GM19467 (cell line): ENCODE measurements at regions not wholly inside any gene's neighbourhood (a gene's known extent, or its start where the extent isn't known, plus 50 kb on each side); places are given as distances from the start of the nearest gene placed in this dataset.
"Not testable (repeated sequence)": the region's sequence is repeated elsewhere in the genome, so short reads cannot be mapped to it uniquely, and the experiment has no call there.

Experiments
- ATAC-seq: cut with Tn5 transposase; IDR thresholded peaks from one replicate; pipeline ENCODE4 v1.9.1; 2021; ENCODE audit warnings: mild to moderate bottlenecking, moderate library complexity; ENCODE audit not compliant: unreplicated experiment

DNA sequence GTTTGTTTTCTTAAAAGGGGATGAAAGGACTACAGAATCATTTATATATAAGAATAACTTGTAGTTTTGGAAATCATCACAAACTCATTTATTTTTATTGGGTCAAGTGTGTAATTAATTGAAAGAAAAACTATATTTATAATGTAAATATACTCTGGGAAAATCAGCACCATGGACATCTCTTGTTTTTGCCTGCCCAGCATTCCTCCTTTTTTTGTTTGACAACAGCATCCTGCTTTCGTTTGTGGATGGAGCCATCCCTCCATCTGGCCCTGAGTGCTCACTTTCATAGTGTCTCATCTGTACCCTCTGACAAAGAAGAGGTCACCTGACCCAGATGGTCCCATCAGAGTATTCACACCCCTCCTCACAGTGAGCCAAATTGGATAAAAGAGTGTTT, 308.2 kb upstream of the HTR1E start:
- no peak for ATAC-seq

DNA sequence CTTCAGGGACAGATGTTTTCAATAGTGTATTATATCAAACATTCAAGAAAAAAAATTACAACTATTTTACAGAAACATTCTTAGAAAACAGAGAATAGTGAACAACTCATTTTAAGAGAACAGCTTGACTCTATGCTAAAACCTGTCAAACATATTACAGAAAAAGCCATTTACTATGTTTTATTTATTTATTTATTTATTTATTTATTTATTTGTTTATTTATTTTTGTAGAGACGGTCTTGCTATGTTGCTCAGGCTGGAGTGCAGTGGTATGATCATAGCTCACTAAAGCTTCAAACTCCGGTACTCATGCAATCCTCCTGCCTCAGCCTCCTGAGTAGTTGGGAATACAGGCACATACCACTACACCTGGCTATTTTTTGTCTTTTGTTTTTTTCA, 317.9 kb upstream of the HTR1E start:
- ATAC-seq, result no peak

DNA sequence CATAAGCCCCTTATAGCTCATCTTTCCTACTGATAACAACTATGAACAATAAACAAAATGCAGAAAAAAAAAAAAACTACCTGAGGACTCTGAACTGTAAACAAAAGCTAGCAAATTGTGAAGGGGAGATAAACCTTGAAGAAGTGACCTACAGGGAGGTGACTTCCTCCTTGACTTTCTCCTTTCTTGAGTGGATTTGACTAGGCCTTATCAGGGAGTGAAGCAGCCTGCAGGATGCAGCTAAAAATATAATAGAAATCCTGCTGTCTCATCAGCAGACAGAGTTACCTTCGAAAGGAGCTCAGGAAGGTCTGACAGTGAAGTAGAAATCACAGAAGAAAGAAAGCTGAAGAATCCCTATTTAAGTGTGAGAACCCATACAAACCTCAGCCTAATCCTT, 322.0 kb upstream of the HTR1E start:
- no peak for ATAC-seq

DNA sequence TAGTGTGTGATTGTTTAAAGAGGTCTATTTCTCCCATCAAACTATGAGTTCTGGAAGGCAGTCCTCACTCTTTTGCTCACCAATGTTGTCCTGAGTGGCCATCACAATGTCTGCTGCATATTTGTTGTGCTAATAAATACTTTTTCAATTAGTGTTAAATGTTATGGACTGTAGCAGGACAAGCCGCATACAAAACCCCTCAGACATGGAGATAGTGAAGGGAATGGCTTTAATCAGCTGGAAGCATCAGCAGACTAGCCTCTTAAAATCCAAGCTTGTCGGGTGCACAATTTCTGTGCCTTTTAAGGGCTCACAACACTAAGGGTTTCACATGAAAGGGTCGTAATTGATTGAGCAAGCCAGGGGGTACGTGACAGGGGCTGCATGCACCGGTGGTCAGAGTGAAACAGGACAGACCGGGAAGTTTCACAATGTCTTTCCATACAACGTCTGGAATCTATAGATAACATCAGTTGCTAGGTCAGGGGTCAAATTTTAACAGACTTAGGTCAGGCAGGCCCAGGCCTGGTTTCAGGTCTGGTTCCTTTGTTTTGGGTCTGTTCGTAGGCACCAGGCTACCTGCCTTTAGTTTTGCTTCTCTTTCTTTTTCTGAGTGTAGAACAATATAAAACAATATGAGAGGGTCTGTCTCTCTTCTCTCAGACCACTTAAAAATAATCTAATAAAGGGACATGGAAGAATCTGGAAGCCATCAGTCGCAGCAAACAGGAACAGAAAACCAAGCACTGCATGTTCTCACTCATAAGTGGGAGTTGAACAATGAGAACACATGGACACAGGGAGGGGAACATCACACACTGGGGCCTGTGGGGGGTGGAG, 327.6 kb upstream of the HTR1E start:
- no peak for ATAC-seq

DNA sequence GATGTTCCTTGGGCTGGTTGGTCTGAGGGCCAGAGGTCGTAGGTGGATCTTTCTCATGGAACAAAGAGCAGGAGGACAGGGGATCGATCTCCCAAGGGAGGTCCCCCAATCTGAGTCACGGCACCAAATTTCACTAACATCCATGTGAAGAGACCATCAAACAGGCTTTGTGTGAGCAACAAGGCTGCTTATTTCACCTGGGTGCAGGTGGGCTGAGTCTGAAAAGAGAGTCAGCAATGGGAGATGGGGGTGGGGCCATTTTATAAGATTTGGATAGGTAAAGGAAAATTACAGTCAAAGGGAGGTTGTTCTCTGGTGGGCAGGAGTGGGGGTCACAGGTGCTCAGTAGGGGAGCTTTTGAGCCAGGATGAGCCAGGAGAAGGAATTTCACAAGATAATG, 334.0 kb upstream of the HTR1E start:
- ATAC-seq, result not testable (repeated sequence)

DNA sequence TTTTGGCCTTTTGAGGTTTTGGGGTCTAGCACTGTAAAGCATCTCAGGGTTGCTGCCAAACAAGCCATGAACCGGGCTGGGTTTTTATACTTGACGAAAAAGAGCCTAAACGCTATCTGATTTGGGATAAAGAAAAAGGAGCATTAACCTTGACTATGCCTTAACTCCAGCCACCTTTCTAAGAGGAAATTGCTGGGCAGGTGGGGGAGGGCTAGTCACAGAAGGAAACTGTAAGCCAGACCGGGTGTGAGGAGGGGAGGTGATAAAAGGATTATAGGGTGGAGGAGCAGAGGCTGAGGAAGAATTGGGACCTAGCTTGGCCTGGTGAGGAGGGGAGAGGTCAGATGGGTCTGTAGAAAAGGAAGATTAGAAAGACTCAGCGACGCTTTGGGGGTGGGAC, 335.2 kb upstream of the HTR1E start:
- ATAC-seq, result not testable (repeated sequence)

DNA sequence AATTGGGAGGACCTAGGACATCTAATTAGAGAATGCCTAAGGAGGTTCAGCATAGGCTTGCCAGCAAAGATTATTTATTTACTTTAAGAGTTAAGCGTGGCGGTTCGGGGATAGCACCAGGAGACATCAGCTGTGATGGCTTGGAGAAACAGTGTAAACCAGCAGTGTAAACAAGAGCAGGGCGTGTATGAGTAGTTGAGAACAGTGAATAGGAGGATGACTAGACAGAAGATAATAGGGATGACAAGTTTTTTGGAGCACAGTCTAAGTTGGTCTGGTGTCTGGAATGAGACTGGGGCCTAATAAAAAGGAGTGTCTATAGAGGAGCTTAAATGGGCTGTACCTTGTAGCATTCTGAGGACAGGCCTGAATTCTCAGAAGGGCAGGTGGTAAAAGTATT, 338.4 kb upstream of the HTR1E start:
- not testable (repeated sequence) for ATAC-seq

DNA sequence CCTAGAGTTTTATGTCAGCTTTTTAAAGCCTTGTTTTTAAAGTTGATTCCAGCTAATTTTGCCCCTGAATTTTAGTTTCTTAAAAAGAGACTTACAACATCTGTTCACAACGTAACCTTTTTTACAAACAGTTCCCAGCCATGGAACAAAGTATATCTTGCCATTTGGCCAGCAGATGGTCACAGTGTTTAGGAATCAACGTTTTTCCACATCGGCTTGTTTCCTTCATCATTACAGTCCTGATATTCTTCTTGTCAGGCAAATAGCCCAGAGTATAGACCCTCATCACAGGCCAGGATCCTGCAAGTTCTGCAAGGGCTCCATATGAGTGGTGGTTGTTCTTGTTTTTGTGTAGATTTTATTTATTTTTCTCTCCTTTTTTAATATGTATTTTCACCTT, 341.7 kb upstream of the HTR1E start:
- no peak for ATAC-seq

DNA sequence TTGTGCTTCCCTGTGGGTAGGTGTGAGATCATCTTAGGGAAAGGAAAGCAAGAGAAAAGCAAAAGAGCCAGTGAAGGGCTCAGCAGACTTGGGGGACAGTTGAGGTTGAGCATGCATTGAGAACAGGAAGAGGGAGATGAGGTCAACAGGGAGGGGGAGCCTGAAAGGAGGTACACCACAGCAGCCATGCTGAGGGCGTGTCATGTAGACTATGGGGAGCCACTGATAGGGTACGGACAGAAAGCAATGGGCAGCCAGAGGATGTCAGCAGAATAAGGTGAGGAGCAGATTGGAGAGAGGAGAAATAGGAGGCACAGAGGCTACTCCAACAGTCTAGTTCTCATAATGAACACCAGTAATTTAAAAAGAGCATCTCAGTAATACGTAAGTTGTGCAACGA, 351.1 kb upstream of the HTR1E start:
- no peak for ATAC-seq

DNA sequence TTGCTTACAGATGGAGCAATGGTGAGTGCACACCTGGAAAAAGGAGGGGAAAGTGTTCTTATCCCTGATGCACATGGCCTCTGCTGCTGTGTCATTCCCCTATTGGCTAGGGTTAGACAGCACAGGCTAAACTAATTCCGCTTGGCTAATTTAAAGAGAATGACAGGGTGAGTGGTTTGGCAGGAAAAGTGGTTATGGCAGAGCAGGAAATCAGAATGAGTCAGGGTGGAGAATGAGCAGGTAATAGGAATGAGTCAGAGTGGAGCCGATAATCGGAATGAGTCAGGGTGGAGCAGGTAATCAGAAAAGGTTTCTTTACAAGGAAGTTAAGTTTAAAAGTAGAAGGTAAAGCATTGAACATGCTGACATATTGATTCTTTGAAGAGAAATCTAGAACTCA, 355.5 kb upstream of the HTR1E start:
- ATAC-seq, result no peak

DNA sequence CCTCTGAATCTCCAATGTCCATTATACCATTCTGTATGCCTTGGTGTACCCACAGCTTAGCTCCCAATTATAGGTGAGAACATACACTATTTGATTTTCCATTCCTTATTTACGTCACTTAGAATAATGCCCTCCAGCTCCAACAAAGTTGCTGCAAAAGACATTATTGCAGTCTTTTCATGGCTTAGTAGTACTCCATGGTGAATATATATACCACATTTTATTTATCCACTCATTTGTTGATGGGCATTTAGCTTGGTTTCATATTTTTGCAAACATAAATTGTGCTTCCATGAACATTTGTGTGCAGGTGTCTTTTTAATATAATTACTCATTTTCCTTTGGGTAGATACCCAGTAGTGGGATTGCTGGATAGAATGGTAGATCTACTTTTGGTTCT, 374.1 kb upstream of the HTR1E start:
- no peak for ATAC-seq

DNA sequence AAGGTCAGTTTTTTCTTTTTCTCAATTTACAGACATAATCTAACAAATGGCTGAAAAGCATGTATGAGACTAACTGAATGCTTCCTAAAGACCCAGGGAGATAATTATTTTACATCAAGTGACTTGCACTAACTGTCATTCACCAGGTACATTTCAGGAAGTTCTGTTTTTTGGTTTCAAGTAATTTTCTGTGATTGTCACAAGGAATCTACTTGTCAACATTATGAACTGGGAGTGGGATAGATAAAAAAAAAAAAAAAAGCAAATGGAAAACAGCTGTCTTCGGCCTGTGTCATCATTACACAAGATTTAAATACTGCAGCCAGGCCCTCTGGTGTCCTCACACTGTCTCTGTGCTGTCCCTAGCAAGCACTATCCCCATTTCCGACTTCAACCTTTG, 379.0 kb upstream of the HTR1E start:
- ATAC-seq, result no peak

DNA sequence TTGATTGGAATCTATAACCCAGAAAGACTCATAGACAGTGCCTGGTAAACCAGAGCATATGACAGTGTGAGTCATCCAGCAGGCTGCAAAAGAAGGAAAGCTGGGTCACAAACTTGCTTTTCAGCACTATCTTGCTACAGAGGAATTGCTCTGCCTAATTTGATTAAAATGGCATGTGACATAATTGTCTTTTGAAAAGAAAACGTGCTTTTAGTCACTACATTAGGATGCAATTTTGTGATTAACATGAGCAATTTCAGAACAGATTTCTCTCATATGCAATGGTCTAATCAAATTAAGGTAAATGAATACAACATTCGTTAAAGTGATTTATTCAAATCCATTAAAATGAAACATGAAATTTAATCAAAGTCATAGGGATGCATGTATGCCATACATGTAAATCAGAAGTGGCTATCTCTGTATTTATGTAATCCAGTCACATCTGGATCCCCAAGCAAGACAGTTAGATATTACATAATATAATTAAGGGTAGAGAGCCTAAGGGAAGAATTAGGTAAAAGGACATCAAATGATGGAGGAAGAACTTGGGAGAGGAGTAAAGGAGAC, 400.0 kb upstream of the HTR1E start:
- ATAC-seq, result no peak

DNA sequence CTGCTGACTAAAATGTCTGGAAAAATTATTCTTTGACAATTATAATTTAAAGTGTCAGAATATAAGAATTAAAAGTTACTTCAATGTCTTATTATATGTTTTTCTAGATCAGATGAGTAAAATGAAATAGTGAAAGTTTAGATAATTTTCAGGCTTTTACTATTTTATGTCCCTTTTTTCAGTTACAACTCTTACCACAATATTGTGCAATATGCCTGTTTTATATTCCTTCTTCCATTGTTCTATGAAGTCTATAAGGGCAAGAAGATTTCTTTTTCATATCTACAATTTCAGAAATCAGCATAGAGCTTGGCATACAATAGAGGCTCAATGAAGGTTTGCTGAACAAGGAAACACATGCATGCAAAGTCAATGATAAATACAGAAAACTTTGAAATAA, 401.2 kb upstream of the HTR1E start:
- no peak for ATAC-seq

DNA sequence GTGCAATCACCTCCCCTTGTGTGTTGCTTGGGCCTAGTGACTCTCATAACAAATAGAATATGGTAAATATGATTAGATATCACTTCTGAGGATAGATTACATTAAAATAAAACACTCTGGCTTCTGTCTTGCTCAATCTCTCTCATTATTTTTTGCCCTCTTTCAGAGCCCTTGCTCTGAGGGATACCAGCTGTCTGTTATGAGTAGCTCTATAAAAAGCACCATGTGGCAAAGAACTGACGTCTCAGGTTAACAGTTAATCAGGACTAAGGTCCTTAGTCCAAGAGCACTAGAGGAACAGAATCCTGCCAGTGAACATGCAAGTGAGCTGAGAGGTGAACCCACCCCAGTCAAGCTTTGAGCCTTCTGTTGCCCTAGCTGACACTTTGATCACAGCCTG, 402.2 kb upstream of the HTR1E start:
- no peak for ATAC-seq

DNA sequence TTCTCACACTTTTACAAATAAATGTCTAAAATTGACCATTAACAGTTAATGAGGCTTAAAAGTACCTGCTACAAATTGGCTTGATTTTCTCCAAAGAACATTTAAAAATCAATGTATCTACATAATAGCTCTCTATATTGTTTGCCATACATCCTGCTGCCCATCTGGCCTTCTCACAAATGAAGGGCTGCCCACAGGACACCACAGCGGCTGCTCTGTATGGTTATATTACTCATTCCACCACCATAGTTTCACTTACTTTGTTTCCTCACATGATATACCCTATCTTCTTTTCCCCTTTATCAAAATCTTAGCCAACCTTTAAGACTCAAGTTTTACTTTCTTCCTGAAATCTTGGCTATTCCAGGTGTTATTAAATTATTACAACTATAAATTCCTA, 407.7 kb upstream of the HTR1E start:
- no peak for ATAC-seq

DNA sequence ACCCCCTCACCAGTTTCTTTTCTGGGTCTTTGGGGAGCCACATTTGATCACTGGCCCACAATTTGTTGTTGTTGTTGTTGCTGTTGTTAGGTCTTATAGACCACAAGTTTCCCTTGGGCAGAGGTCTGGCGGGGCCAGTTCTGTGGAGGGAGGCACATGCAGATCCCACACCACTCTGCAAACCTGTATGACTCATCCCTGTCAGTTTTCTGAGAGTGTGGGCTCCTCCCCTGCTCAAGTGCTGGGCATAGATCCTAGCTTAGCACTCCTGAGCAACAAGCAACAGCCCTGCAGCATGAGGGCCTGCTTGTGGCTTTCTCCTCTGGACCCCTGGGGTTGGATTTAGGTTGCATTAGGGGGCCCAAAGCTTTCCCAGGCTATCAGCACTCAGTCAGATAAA, 411.1 kb upstream of the HTR1E start:
- no peak for ATAC-seq

DNA sequence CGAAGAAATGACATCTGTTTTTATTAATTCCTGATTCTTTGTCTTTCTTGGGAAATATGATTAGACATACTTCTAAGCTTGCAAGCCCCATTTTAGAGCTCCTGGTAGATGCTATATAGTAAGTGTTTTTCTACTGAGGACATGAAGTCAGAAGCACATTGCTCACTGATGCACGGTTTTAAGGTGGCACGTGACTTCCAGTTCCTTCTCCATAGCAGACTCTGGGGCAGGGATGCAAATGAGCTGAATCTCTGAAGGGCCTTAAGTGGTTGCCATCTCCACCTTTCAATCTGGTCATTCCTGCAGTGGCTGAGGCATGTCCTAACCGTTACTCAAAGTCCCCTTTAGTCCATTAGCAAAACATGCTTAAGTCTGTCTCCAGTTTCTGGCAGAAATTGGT, 421.2 kb upstream of the HTR1E start:
- no peak for ATAC-seq

DNA sequence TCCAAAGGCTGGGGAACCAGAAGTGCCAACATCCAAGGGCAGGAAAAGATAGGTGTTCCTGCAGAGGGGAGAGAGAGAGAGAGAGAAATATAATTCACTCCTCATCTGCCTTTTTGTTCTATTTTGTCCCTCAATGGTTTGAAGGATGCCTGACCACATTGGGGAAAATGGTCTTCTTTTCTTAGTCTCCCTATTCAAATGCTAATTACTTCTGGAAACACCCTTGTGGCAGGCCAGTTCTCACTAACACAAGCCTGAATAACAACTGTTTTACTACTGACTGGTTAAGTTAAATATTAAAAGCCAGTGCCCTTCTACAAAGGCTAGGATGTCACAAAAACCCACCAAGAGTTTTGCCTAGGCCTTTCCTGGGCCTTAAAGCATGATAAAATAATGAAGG, 425.4 kb upstream of the HTR1E start:
- ATAC-seq, result no peak

DNA sequence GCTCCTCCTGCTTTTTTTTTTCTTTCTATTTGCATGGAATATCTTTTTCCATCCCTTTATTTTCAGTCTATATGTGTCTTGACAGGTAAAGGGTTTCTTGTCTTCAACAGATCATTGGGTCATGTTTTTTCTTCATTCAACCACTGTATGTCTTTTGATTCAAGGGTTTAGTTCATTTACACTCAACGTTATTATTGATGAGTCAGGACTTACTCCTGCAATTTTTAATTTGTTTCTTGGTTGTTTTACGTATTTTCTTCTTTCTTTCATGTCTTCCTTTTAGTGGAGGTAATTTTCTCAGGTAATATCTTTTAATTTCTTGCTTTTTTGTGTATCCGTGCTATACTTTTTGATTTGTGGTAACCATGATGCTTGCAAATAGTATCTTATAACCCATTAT, 429.1 kb upstream of the HTR1E start:
- ATAC-seq, result no peak

DNA sequence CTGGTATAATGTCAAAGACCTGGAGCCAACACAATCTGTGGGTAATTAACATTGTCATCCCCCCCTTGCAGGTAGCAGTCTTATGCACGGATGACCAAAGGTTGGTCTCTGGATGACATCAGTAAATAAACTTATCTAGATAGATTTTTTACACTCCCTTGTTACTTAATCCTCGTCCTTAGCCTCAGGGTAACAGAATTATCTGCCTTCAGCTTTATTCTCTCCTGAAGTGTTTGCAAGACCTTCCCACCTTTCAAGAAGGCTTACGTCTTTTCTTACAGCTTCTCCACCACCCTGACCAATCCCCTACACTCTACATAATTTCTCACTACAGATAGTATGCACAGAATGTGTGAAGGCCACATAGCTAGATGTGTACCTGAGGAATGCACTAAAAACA, 434.8 kb upstream of the HTR1E start:
- no peak for ATAC-seq

DNA sequence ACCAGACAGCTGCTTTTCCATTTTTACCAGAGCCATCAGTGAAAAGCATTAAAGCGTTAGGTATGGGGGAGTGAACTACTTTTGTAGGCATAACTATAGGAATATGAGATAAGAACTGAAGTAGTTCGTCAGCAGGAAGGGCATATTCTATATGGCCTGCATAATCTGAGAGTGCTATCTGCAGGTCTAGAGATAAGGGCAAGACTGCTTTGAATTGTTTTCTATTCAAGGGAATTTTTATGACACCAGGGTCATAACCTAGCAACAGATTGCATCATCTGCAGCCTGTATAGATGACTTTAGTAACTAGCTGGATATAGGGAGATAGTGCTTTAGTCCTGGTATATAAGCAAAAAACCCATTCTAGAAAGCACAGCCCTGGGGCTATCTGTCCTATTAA, 437.3 kb upstream of the HTR1E start:
- ATAC-seq, result no peak

DNA sequence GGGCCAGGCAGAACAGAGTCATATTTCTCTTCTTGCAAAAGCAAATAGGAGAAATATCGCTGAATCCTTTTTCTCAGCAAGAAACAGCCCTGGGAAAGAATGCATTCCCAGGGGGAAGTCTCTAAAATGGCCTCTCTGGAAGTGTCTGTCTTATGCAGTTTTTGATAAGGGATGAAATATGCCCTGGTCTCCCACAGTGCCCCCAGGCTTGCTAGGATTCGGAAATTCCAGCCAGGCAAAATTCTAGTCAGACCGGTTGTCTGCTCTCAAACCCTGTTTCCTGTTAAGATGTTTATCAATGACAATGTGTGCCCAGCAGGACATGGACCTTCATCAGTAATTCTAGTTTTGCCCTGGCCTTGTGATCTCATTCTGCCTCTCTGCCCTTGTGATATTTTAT, 448.3 kb upstream of the HTR1E start:
- not testable (repeated sequence) for ATAC-seq
